HG03025 (cell line): ENCODE measurements at regions not wholly inside any gene's neighbourhood (a gene's known extent, or its start where the extent isn't known, plus 50 kb on each side); places are given as distances from the start of the nearest gene placed in this dataset.

Experiments used
- ATAC-seq: cut with Tn5 transposase; IDR thresholded peaks from one replicate; pipeline ENCODE4 v1.9.1; 2021; ENCODE audit warnings: mild to moderate bottlenecking, moderate library complexity; ENCODE audit not compliant: unreplicated experiment, low FRiP score

DNA sequence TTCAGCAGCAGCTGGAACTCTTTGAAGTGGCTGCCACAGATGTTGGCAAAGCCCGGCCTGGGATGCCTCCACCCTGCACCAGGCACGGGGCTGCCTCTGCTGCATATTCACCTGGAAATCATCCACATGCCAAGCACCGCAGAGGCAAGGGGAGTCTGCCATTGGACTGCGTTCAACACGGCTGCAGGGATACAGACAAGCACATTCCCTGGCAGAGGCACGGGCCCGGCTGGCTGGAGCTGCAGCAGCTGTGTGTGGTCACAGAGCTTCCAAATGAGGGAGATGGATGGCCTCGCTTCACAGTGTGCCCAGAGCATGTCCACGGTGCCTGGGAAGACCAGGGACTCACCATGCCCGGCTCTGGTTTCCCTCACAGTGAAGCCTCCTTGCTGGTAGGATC is 1378.9 kb downstream of the TBC1D22A start:
- no peak for ATAC-seq

DNA sequence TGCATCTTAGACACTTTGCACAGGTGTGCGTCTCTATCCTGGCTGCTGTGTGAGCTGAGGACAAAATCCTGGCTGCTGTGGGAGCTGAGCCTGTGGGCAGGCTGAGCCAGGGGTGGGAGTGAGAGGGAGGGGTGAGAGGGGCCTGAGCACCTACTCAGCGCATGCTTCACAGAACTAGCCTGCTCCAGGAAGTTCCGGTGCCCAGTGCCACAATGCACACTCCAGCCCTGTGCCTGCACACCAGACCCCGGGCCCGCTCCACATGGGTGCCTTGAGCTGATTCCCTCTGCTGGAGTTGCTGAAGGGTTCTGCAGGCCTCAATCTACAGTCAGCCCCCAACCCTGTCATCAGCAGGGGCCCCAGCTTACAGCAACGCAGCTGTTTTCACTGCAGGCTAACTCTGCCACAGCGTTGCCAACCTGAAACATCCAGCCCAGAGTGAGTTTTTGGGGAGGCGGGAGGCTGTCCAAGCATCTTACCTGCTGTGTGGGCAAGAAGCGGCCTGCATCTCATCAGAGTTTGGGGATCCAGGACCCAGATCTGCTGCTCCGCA is 1377.9 kb downstream of the TBC1D22A start:
- no peak for ATAC-seq

DNA sequence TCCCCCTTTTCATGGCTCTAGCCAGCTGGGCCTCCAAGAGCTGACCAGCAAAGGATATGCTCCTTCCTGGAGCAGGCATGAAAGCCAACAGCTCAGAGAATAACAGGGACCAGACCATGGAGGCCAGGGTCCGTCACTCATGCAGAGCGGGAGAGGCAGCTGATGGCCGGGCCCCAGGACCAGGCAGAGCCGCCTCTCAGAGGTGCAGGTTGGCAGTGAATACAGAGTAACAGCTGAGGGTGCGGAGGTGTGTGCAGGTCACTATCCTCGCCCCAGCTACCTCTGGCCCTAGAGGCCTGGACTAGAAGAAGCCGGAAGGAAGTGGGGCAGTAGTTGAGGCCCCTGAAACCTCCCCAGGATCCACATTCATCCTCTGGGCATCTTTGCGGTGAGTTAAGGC is 1377.3 kb downstream of the TBC1D22A start:
- ATAC-seq: no peak

DNA sequence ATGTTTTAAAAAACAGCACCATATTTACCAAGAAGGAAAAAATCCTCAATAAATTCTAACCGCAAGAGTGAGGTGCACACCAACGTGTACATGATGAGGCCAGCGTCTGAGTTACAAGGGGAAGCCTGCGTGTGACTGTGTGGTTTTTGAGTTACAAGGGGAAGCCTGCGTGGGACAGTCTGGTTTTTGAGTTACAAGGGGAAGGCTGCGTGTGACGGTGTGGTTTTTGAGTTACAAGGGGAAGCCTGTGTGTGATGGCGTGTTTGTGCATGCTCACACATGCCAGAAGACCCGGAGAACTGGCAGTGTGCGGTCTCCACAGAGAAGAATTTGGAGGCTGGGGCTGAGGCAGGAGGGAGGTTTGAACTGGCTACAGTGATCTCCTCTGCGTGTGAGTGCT is 1376.4 kb downstream of the TBC1D22A start:
- no peak for ATAC-seq

DNA sequence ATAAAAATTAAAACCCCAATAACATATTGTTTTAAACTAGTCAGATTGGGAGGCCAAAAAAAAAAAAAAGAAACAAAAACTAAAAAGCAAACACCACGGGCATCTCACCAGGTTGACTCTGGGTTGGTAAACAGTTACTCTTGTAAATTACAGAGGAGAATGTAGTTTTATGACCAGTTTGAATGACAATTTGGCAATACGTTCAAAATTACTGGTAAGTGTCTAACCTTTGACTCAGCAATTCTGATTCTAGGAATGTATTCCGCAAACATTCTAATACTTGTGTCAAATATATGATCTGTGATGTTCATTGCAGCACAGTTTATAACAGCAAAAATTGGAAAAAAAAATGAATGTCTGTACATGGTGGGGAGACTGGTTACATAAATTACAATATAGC is 1376.0 kb downstream of the TBC1D22A start:
- ATAC-seq: no peak

DNA sequence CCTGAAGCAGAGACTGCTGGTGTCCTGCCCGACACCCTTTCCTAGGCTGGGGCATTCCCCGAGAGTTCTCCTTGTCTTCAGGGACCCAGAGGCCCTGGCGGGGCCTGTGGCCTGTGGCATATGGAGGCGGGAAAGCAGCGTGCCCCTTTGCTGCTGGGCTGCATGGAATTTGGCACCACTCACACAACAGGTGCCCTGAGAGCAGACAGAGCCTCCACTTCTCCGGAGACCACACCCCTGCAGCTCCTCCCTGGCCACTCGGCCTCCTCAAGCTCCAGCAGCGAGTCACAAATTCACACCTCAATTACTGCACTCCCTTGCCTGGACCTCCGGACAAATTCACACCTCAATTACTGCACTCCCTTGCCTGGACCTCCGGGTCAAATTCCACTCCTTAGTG is 1375.2 kb downstream of the TBC1D22A start:
- no peak for ATAC-seq

DNA sequence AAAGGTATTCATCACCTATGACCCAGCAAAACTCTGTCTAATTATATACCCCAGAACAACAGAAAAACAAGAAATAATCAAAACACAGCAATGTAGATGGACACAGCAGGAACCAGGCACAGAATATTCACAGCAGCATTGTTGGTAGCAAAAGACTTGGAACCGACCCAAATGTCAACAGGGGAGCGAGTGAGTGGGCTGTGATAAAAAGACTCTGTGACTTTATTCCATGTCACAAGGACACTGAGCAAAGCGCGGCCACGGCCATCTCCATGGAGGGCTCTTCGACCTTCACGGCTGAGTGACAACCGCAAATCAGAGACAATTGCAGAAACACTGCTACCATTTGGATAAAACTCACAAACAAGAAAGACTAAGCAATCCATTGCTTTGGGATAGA is 1373.1 kb downstream of the TBC1D22A start:
- ATAC-seq: no peak

DNA sequence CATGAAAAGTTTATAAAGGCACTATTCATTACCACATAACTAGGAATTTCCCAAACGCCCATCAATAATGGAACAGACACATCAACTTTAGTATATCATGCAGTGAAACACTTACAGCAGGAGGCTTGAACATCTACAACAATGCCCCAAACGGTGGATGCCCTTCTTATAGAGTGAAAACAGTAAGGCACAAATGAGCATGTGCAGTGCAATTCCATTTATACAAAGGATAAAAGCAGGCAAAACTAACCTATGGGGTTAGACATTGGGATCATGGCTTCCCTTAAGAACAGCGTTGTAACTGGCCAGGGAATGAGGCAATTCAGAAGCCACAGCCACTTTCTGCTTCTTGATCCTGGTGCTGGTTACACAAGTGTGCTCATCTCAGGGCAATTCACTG is 1363.0 kb downstream of the TBC1D22A start:
- no peak for ATAC-seq

DNA sequence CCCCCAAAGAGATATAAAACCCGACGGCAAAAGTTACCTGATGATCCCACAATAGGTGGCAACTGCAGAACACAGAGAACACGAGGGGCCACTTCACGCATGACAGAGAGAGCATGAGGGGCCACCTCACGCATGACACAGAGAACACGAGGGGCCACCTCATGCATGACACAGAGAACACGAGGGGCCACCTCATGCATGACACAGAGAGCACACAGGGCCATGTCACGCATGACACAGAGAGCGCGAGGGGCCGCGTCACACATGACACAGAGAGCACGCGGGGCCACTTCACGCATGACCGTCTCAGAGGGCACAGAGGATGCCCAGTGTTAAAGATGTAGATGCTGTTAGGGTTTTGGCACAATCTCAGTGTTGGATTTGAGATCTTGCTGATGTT is 1359.5 kb downstream of the TBC1D22A start:
- no peak for ATAC-seq

DNA sequence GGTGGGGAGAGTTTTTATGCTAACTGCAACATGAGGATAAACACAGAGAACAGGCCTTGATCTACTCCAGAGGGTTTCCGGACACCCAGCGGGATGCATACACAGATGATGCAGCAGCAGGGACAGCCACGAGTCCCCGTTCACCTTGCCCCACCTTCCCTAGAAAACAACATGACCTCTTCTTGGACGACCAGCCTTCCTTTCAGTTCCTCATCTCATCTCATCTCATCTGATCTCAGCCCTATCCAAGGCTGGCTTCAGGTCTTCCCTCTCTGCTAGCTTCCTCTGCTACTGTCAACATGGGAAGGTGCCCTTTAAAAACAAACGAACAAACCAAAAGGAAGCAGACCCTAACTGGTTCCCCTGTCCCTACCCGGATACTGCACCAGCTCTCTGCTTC is 1356.2 kb downstream of the TBC1D22A start:
- ATAC-seq: no peak

DNA sequence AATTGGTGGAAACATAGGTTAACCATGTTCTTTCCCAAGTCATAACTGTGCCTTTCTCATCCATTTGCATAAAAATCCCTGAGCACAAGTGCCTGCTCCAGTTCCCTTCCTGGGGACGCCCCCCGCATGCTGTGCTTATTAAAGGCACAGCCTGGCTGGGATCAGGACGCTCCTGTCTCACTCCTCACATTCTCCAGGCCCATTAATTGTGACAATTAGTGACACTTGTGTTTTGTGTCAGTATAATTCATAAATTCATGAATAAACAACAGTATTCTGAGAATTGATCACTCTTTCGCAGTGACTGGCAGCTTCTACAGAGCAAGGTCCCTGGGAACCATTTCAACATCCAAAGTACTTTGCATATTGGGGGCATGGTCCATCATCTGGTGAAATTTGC is 1354.4 kb downstream of the TBC1D22A start:
- ATAC-seq: no peak

DNA sequence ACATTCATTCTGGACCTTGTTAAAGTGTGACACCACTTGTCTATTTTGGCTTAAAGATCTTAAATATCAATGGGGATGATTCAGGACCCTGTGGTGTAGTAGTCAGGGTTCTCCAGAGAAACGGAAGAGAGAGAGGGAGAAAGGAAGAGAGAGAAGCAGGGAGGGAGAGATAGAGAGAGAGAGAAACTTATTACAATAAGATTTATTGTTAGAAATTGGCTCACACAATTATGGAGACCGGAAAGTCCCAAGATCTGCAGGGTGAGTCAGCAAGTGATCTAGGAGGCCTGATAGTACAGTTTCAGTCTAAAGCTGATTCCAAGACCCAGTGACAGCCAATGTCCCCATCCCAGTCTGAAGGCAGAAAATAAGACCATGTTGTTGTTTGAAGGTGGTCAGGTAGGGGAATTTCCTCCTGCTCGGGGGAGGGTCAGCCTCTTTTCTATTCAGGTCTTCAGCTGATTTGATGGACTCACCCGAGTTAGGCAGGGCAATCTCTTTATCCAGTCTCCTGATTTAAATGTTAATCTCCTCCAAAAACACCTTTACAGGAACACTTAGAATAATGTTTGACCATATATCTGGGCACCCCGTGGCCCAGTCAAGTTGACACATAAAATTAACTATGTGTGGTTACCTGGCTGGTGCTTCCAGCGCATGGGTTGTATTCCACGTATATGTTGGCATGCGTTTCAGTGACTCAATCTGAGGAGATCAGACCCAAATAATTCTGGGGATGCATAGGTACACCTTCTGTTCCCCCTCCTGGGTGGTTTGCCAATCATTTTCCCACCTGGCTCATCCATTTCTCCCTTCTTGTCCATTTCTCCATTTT is 1350.5 kb downstream of the TBC1D22A start:
- no peak for ATAC-seq

DNA sequence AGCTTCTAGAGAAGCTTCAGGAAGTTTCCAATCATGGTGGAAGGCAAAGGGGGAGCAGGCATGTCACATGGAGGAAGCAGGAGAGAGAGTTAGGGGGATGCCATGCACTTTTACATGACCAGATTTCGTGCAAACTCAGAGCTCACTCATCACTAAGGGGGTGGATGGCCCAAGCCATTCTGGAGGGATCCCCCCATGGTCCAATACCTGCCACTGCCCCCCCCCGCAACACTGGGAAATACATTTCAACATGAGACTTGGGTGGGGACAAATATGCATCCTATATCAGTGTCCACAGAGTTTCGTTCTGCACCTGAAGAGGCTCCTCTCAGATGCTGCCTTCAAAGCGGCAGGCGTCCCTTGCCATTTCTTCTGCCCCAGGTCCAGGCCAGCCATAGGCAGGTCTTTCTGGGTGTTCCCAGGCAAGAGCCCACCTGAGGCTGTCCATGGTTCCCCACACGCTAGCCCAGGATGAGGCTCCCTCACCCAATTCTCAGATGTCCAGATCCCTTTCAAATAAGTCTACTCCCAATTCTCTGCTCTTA is 1344.3 kb downstream of the TBC1D22A start:
- ATAC-seq: no peak

DNA sequence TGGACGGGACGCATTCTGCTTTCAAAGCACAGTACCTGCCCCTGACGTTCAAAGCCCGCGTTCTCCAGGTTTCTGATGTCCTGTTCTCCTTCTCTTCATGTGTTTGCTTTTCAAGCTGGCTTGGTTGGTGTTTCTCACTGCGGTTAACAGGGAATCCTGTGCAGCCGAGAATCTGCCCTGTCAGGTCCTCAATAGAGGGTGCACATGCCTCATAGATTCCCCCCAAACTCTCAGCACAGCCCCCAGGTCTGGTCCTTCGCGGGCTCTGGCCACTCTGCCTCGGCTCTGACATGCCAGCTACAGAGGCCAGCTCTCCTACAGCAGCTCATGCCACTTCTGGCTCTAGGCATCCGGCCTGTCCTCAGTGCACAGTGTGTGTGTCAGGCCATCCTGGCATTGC is 1343.8 kb downstream of the TBC1D22A start:
- no peak for ATAC-seq

DNA sequence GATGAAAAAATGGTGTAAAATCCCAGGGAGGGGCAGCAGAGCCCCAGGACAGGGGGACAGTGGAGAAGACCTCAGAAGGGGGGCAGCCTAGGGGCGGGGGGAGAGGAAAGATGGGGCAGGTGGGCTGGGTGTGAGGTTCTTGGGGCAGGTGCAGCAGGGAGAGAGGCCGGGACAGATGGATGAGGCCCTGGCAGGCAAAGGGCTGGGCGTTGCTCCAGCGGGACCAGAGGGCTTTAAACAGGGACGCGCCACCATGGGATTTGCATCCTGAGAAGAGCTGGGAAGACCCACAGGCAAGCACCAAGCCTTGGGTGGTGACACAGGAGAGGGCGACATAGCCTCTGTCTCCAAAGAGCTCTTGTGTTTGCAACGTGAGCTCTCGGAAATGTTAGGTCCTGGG is 1342.8 kb downstream of the TBC1D22A start:
- no peak for ATAC-seq

DNA sequence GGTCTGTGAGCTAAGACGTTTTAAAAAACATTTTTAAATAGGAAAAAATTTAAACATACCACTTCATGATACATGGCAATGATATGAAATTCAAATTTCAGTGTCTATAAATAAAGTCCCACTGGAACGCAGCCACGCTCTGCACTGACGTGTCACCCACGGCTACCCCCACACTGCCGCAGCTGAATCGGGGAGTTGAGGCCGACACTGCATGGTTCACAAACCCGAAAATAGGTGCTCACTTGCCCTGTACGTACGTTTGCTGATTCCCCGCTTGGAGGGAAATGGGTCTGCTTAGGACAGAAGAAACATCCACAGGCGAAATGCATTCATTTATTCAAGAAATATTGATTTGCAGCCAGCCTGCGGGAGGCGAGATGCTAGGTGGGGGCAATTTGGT is 1342.3 kb downstream of the TBC1D22A start:
- ATAC-seq: no peak

DNA sequence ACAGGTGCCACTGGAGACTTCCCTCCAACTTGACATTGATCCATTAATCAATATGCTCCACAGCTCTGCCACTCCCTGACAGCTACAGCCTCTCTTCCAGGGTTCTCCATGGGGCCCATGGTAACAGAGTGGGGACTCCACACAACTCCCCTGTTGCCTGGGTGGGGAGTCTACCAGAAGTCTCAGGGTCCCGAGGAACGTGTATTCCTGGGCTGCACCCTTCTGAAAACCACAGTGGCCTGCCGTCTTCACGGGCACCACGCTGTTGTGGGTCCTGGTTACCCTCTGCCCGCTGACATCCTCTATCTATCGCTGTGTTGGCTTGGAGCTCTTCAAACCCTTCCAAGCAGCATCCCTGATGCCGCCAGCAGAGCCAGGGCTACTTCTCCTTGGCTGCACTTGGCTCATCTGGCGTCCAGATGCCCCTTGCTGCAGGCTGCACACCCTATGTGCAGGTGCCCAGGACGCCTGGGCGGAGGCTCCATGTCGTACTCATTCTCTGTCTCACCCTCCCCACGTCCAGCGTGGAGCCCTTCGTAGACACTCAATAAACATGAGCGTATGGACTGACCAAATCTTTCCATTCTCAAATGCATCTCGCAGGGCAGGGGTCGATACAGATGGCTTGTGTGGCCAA is 1341.8 kb downstream of the TBC1D22A start:
- no peak for ATAC-seq

DNA sequence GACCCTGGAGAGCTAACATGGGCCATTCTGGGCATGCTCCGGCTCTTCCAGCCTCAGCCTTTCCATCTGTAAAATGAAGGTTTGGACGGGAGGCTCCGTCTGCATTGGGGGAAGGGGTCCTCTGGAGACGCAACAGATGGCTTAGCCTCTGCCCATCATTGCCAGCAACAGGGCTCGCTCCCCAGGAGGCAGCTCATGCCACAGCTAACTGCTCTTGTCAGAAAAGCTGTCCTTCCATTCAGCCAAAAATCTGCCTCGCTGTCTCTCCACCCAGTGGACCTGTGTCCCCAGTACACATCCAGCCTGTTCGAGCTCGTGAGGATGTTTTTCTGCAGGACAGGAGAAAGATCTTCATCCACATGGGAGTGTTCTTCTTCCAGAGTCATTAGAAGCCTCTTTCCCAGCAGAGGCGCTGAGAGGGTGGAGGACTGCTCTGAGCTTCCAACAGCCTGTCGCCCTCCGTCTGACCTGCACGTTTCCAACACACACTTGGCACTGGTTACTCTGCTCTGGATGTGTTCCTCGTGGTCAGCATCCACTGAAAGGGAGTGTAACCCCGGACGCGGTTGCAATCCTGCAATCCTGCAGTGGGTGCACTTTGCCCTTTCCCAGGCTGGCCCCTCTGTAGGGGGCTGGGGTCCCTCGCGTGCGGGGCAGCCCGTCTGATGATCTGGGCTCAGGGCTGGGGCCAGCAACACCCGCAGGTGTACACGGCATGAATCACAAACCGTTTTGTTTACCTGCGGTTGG is 1340.9 kb downstream of the TBC1D22A start:
- no peak for ATAC-seq

DNA sequence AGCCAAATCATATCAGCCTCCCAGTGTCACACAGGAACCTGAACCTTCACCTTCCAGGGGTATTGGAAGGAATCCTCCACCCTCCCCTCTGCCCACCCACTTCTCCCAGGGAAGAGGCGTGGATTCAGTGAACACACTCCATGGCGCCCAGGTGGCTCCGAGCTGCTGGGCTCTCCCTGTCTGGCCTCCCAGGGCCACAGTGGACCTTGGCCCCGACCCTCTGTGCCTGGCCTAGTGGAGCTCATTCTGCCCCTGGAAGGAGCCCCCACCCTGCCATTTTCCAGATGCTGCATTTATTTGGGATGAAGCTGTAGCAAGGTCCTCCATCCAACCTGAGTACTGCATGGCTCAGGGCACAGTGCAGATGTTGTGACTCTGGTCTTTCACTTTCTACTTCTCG is 1340.1 kb downstream of the TBC1D22A start:
- ATAC-seq: no peak

DNA sequence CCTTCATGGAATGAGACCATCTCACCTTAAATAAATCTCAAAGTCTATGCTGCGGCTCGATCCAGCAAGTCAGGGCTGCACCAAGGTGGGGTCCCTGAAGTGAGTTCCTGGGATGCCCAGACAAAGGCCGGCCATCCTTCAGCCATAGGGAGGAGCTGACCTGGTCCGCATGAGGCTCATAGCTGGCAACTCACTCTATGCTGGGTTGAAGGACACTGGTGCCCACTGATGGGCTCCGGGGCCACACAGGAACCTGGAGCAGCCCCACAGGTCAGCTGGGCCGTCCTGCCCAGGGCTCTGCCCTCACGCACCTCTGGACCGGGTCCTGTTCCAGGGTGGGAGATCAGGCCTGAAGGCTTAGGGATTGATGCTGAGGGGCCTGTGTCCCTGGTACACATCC is 1339.3 kb downstream of the TBC1D22A start:
- no peak for ATAC-seq
